GM23338 (cell line): ENCODE measurements at regions not wholly inside any gene's neighbourhood (a gene's known extent, or its start where the extent isn't known, plus 50 kb on each side); places are given as distances from the start of the nearest gene placed in this dataset.

Experiments
- ATAC-seq: fragments of 200-7000 bp; cut with Tn5 transposase; 3 replicates; pipeline ENCODE4 v1.9.1; 2020
- DNase-seq: peaks from one replicate; pipeline ENCODE4 v3.0.0-alpha.2; 2015; ENCODE audit warnings: low spot score
- H2AFZ ChIP-seq: fragments of 200-600 bp; sonication (generic); 2 replicates; pipeline ENCODE4 v1.8.0; 2016; ENCODE audit warnings: antibody characterized with exemption, mild to moderate bottlenecking, moderate library complexity
- H3F3A ChIP-seq: fragments of 200-600 bp; sonication (generic); replicated peaks from 2 replicates; pipeline ENCODE4 v1.8.0; 2017; ENCODE audit warnings: antibody characterized with exemption, mixed run types, low read depth
- H3K27ac ChIP-seq: fragments of 200-600 bp; sonication (generic); 2 replicates; pipeline ENCODE4 v1.6.1; 2016; ENCODE audit warnings: low read depth
- H3K27me3 ChIP-seq: fragments of 200-600 bp; sonication (generic); 2 replicates; pipeline ENCODE4 v1.8.0; 2016; ENCODE audit warnings: mild to moderate bottlenecking, mixed run types, moderate library complexity; ENCODE audit not compliant: insufficient read depth
- H3K36me3 ChIP-seq: fragments of 200-600 bp; sonication (generic); 2 replicates; pipeline ENCODE4 v1.8.0; 2016; ENCODE audit warnings: mild to moderate bottlenecking; ENCODE audit not compliant: insufficient read depth
- H3K4me1 ChIP-seq: fragments of 200-600 bp; sonication (generic); 2 replicates; pipeline ENCODE4 v1.8.0; 2016; ENCODE audit warnings: mild to moderate bottlenecking, moderate library complexity; ENCODE audit not compliant: insufficient read depth
- H3K4me2 ChIP-seq: fragments of 200-600 bp; sonication (generic); 2 replicates; pipeline ENCODE4 v1.7.1; 2017; ENCODE audit warnings: mixed run types
- H3K4me3 ChIP-seq: fragments of 200-600 bp; sonication (generic); 2 replicates; pipeline ENCODE4 v1.6.1; 2016; ENCODE audit warnings: mixed run types
- H3K79me2 ChIP-seq: fragments of 200-600 bp; sonication (generic); replicated peaks from 2 replicates; pipeline ENCODE4 v1.8.0; 2017; ENCODE audit warnings: mild to moderate bottlenecking; ENCODE audit not compliant: insufficient read depth
- H3K9me2 ChIP-seq: fragments of 200-600 bp; sonication (generic); 2 replicates; pipeline ENCODE4 v1.8.0; 2017; ENCODE audit not compliant: insufficient read depth
- H4K20me1 ChIP-seq: fragments of 200-600 bp; sonication (generic); replicated peaks from 2 replicates; pipeline ENCODE4 v1.8.0; 2017; ENCODE audit warnings: mild to moderate bottlenecking; ENCODE audit not compliant: insufficient read depth
- H3K27ac Mint-ChIP-seq: 2 replicates; pipeline ENCODE4 v1.8.0; 2020; ENCODE audit warnings: inconsistent platforms, mild to moderate bottlenecking, moderate library complexity, mixed read lengths
- H3K27me3 Mint-ChIP-seq: 3 replicates; pipeline ENCODE4 v1.8.0; 2022; ENCODE audit warnings: low read depth, mild to moderate bottlenecking, moderate library complexity, mixed read lengths, inconsistent platforms; ENCODE audit not compliant: insufficient read depth, poor library complexity
- H3K36me3 Mint-ChIP-seq: 3 replicates; pipeline ENCODE4 v1.8.0; 2021; ENCODE audit warnings: low read depth, mild to moderate bottlenecking, inconsistent platforms, moderate library complexity, mixed read lengths
- H3K4me1 Mint-ChIP-seq: 3 replicates; pipeline ENCODE4 v1.8.0; 2020; ENCODE audit warnings: mild to moderate bottlenecking, inconsistent platforms, mixed read lengths
- H3K4me3 Mint-ChIP-seq: 3 replicates; pipeline ENCODE4 v1.8.0; 2021; ENCODE audit warnings: moderate library complexity, mild to moderate bottlenecking, inconsistent platforms, mixed read lengths
- H3K9me3 Mint-ChIP-seq: 3 replicates; pipeline ENCODE4 v1.8.0; 2020; ENCODE audit warnings: moderate library complexity, mild to moderate bottlenecking, inconsistent platforms, mixed read lengths
- CREB1 ChIP-seq: fragments of 250-450 bp; sonication (Bioruptor Pico); IDR thresholded peaks from 2 replicates; pipeline ENCODE4 v1.5.0; 2020; ENCODE audit warnings: low read depth, mild to moderate bottlenecking, moderate library complexity
- CTCF ChIP-seq, 2 experiments: fragments of 200-600 bp in 1 of 2; sonication (generic) in 1 of 2; conservative IDR thresholded peaks; 2 replicates each; pipeline versions ENCODE4 v1.5.1 to v1.6.1; 2016 to 2017; ENCODE audit warnings: antibody characterized with exemption in 2 of 2, low read depth in 2 of 2, mild to moderate bottlenecking in 2 of 2, moderate library complexity in 1 of 2
- STAT1 ChIP-seq: IDR thresholded peaks from one replicate; pipeline ENCODE4 v1.6.1; 2016; ENCODE audit warnings: antibody characterized with exemption; ENCODE audit not compliant: unreplicated experiment
- ZNF114 ChIP-seq: fragments of 250-450 bp; sonication (Bioruptor Pico); IDR thresholded peaks from 2 replicates; pipeline ENCODE4 v1.5.0; 2020; ENCODE audit warnings: mild to moderate bottlenecking, moderate library complexity
- ZNF331 ChIP-seq: fragments of 250-450 bp; sonication (Bioruptor Pico); IDR thresholded peaks from 2 replicates; pipeline ENCODE4 v1.5.0; 2020; ENCODE audit warnings: low read depth, mild to moderate bottlenecking, moderate library complexity
- TF ChIP-seq, protein P1 (sequence below): IDR thresholded peaks from one replicate; pipeline ENCODE4 v1.6.1; 2018; ENCODE audit warnings: antibody characterized with exemption; ENCODE audit not compliant: unreplicated experiment

- H3K27ac ChIP-seq, result no peak overlapping the region
- H3K4me2 ChIP-seq, result no peak overlapping the region
- no peak for DNase-seq
- no peaks in the 10 kb centered on the region for H3F3A ChIP-seq
- no peak for ATAC-seq
- H3K9me2 ChIP-seq, result no peaks in the 10 kb centered on the region
- H3K79me2 ChIP-seq, result no peaks in the 10 kb centered on the region
- no peaks in the 10 kb centered on the region for H3K27me3 ChIP-seq
- Mint-ChIP-seq H3K4me3 (no peak overlapping the region), H3K27ac (no peak overlapping the region), H3K4me1 (no peaks in the 10 kb centered on the region), H3K27me3 (no peaks in the 10 kb centered on the region), H3K36me3 (no peaks in the 10 kb centered on the region), H3K9me3 (peaks cover 83% of the 10 kb centered on the region)
- H3K4me3 ChIP-seq, result no peak overlapping the region
- TF ChIP-seq ZNF331 (CRISPR knock-in tag) (no peak), CREB1 (CRISPR knock-in tag) (no peak), ZNF114 (no peak)
- TF ChIP-seq, protein P1, sequence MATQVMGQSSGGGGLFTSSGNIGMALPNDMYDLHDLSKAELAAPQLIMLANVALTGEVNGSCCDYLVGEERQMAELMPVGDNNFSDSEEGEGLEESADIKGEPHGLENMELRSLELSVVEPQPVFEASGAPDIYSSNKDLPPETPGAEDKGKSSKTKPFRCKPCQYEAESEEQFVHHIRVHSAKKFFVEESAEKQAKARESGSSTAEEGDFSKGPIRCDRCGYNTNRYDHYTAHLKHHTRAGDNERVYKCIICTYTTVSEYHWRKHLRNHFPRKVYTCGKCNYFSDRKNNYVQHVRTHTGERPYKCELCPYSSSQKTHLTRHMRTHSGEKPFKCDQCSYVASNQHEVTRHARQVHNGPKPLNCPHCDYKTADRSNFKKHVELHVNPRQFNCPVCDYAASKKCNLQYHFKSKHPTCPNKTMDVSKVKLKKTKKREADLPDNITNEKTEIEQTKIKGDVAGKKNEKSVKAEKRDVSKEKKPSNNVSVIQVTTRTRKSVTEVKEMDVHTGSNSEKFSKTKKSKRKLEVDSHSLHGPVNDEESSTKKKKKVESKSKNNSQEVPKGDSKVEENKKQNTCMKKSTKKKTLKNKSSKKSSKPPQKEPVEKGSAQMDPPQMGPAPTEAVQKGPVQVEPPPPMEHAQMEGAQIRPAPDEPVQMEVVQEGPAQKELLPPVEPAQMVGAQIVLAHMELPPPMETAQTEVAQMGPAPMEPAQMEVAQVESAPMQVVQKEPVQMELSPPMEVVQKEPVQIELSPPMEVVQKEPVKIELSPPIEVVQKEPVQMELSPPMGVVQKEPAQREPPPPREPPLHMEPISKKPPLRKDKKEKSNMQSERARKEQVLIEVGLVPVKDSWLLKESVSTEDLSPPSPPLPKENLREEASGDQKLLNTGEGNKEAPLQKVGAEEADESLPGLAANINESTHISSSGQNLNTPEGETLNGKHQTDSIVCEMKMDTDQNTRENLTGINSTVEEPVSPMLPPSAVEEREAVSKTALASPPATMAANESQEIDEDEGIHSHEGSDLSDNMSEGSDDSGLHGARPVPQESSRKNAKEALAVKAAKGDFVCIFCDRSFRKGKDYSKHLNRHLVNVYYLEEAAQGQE, result no peak
- H4K20me1 ChIP-seq, result no peaks in the 10 kb centered on the region
- H3K36me3 ChIP-seq, result 0 out of 2 replicates have a peak, but pooled peaks cover 4% of the 10 kb centered on the region
- H2AFZ ChIP-seq, result no peak overlapping the region
- H3K4me1 ChIP-seq, result no peaks in the 10 kb centered on the region
Observed at GRCh38 chr3:6467186-6467585, 393.7 kb upstream of the GRM7 start.

GRCh38 chr3:6468589-6468988 is 392.3 kb upstream of the GRM7 start:
- H3K9me2 ChIP-seq, result no peaks in the 10 kb centered on the region
- no peaks in the 10 kb centered on the region for H3K4me1 ChIP-seq
- H3F3A ChIP-seq, result no peaks in the 10 kb centered on the region
- no peak for DNase-seq
- Mint-ChIP-seq H3K27ac (no peak overlapping the region), H3K4me3 (no peak overlapping the region), H3K9me3 (peaks cover 82% of the 10 kb centered on the region), H3K27me3 (no peaks in the 10 kb centered on the region), H3K4me1 (no peaks in the 10 kb centered on the region; the same call in 2 of the 3 replicates), H3K36me3 (no peaks in the 10 kb centered on the region)
- no peaks in the 10 kb centered on the region for H4K20me1 ChIP-seq
- no peak overlapping the region for H3K27ac ChIP-seq
- ATAC-seq, result no peak
- TF ChIP-seq STAT1, result no peak
- no peak for TF ChIP-seq CTCF (conservative IDR thresholded peaks at IDR 0.05; ENCODE audit: low read depth in 2 of 2)
- H3K36me3 ChIP-seq, result 0 out of 2 replicates have a peak, but pooled peaks cover 4% of the 10 kb centered on the region
- H3K4me2 ChIP-seq, result no peak overlapping the region
- H2AFZ ChIP-seq, result no peak overlapping the region
- no peaks in the 10 kb centered on the region for H3K27me3 ChIP-seq
- H3K79me2 ChIP-seq, result no peaks in the 10 kb centered on the region
- H3K4me3 ChIP-seq, result no peak overlapping the region
